Panc1 (cell line): ENCODE measurements at regions not wholly inside any gene's neighbourhood (a gene's known extent, or its start where the extent isn't known, plus 50 kb on each side); places are given as distances from the start of the nearest gene placed in this dataset.

Experiments
- ATAC-seq: fragments of 200-7000 bp; cut with Tn5 transposase; 2 replicates; pipeline ENCODE4 v1.9.1; 2020; ENCODE audit warnings: mild to moderate bottlenecking, moderate library complexity
- BruUV-seq: library from RNA; stranded (reverse); fragments of 400-500 nt; replicated peaks from 2 replicates; lab custom pipeline; 2021; lab: Mats Ljungman, UMichigan
- CTCF ChIA-PET: fragments of 300-600 bp; sonication (Branson Sonifier 250); formaldehyde crosslinking; loops from one replicate; lab custom pipeline; 2022; ENCODE audit warnings: antibody characterized with exemption; lab: Charles Lee
- POLR2A ChIA-PET: fragments of 300-600 bp; sonication (Branson Sonifier 250); formaldehyde crosslinking; loops from one replicate; lab custom pipeline; 2022; ENCODE audit warnings: antibody characterized with exemption; lab: Charles Lee
- DNase-seq: peaks from one replicate; pipeline ENCODE4 v3.0.0-alpha.2; 2010; ENCODE audit warnings: low read depth, low spot score
- H3K27ac ChIP-seq: 2 replicates; pipeline ENCODE4 v1.5.1; 2011; ENCODE audit warnings: mild to moderate bottlenecking, low read length, inconsistent platforms
- H3K27me3 ChIP-seq: fragments of 200-500 bp; sonication (Bioruptor generic); 2 replicates; pipeline ENCODE4 v1.6.0; 2014; ENCODE audit warnings: low read length, inconsistent platforms; ENCODE audit not compliant: control insufficient read depth, insufficient read depth
- H3K36me3 ChIP-seq: fragments of 200-500 bp; sonication (Bioruptor generic); 2 replicates; pipeline ENCODE4 v1.5.1; 2014; ENCODE audit warnings: inconsistent platforms, mild to moderate bottlenecking, low read length, moderate library complexity; ENCODE audit not compliant: control insufficient read depth, insufficient read depth
- H3K4me1 ChIP-seq: 2 replicates; pipeline ENCODE4 v1.5.1; 2011; ENCODE audit warnings: inconsistent platforms, mild to moderate bottlenecking, low read length, moderate library complexity; ENCODE audit not compliant: control insufficient read depth, insufficient read depth
- H3K4me3 ChIP-seq, 2 experiments: 2 replicates each; pipeline ENCODE4 v1.5.1; 2011 to 2012; ENCODE audit warnings: low read depth in 2 of 2, low read length in 2 of 2, mild to moderate bottlenecking in 2 of 2, inconsistent platforms in 1 of 2, moderate library complexity in 1 of 2
- H3K9me3 ChIP-seq: fragments of 200-500 bp; sonication (Bioruptor generic); 2 replicates; pipeline ENCODE4 v1.5.1; 2014; ENCODE audit warnings: low read depth, mild to moderate bottlenecking, inconsistent platforms, low read length, moderate library complexity; ENCODE audit not compliant: control insufficient read depth, insufficient read depth
- CTCF ChIP-seq: fragments of 450-650 bp; IDR thresholded peaks from 2 replicates; pipeline ENCODE4 v1.5.1; 2017; ENCODE audit warnings: mild to moderate bottlenecking
- POLR2AphosphoS5 ChIP-seq: IDR thresholded peaks from 2 replicates; pipeline ENCODE4 v1.6.1; 2012; ENCODE audit warnings: mild to moderate bottlenecking, low read depth, low read length, moderate library complexity
- REST ChIP-seq, 2 experiments: IDR thresholded peaks; 2 replicates each; pipeline ENCODE4 v1.6.1; 2011 to 2012; ENCODE audit warnings: low read depth in 2 of 2, control low read depth in 1 of 2, low read length in 1 of 2, mild to moderate bottlenecking in 1 of 2, moderate library complexity in 1 of 2; ENCODE audit not compliant: insufficient read depth in 1 of 2
- SIN3A ChIP-seq: IDR thresholded peaks from 2 replicates; pipeline ENCODE4 v1.6.1; 2012; ENCODE audit warnings: low read depth, mild to moderate bottlenecking, low read length, moderate library complexity, borderline replicate concordance; ENCODE audit not compliant: insufficient read depth
- TCF7L2 ChIP-seq: IDR thresholded peaks from 2 replicates; pipeline ENCODE4 v1.6.1; 2011; ENCODE audit warnings: mild to moderate bottlenecking, low read depth, low read length, inconsistent platforms
- in situ Hi-C: cut with HindIII; loops from 2 replicates; pipeline ENCODE4 v1.10.0; 2016; ENCODE audit warnings: low sequenced_read_pairs, low pct_unique_long_range_greater_than_20kb
- intact Hi-C: fragments of 100-400 bp; cut with micrococcal nuclease; formaldehyde crosslinking; loops from one replicate; pipeline ENCODE4 v1.10.0; 2022; ENCODE audit not compliant: unreplicated experiment

- no TSS peak for BruUV-seq
- H3K4me3 ChIP-seq: no peak overlapping the region
- H3K36me3 ChIP-seq: no peaks in the 10 kb centered on the region
- no peak for DNase-seq
- H3K4me1 ChIP-seq: no peaks in the 10 kb centered on the region
- H3K27me3 ChIP-seq: no peaks in the 10 kb centered on the region
- ChIA-PET CTCF (interaction anchor here (0.6 kb wide), 1 partner anchor 125 kb away, joined by 3 read pairs; no protein-coding TSS in a partner anchor), POLR2A (interaction anchor here (0.6 kb wide), 1 partner anchor 46 kb away, joined by 4 read pairs; no protein-coding TSS in a partner anchor)
- in situ Hi-C loops: no loop called here
- intact Hi-C loops: no loop called here
- TF ChIP-seq SIN3A (no peak), CTCF (no peak), TCF7L2 (no peak), REST (IDR thresholded peaks at IDR 0.05; ENCODE audit: insufficient read depth in 1 of 2, low read depth in 2 of 2, low read length in 1 of 2) (no peak), POLR2AphosphoS5 (no peak)
- no peak for ATAC-seq
- no peak overlapping the region for H3K27ac ChIP-seq
- no peaks in the 10 kb centered on the region for H3K9me3 ChIP-seq
Measured at GRCh38 chr6:169912266-169913095, 161.1 kb downstream of the ERMARD start.

GRCh38 chr6:169911264-169912263 lies 160.1 kb downstream of the ERMARD start:
- BruUV-seq: no TSS peak
- H3K27me3 ChIP-seq: no peaks in the 10 kb centered on the region
- POLR2A ChIA-PET: no interaction called here
- CTCF ChIA-PET: no interaction called here
- intact Hi-C loops: no loop called here
- H3K27ac ChIP-seq: no peak overlapping the region
- H3K4me3 ChIP-seq: no peak overlapping the region
- no peaks in the 10 kb centered on the region for H3K9me3 ChIP-seq
- in situ Hi-C loops: no loop called here
- TF ChIP-seq SIN3A: no peak
- TF ChIP-seq REST (IDR thresholded peaks at IDR 0.05; ENCODE audit: insufficient read depth in 1 of 2, low read depth in 2 of 2, low read length in 1 of 2): no peak
- TF ChIP-seq CTCF: no peak
- no peak for TF ChIP-seq TCF7L2
- no peak for TF ChIP-seq POLR2AphosphoS5
- DNase-seq (no peak), ATAC-seq (no peak)
- H3K36me3 ChIP-seq: no peaks in the 10 kb centered on the region
- no peaks in the 10 kb centered on the region for H3K4me1 ChIP-seq
